ENCODE measurements at regions not wholly inside any gene's neighbourhood (a gene's known extent, or its start where the extent isn't known, plus 50 kb on each side); places are given as distances from the start of the nearest gene placed in this dataset.

DNA sequence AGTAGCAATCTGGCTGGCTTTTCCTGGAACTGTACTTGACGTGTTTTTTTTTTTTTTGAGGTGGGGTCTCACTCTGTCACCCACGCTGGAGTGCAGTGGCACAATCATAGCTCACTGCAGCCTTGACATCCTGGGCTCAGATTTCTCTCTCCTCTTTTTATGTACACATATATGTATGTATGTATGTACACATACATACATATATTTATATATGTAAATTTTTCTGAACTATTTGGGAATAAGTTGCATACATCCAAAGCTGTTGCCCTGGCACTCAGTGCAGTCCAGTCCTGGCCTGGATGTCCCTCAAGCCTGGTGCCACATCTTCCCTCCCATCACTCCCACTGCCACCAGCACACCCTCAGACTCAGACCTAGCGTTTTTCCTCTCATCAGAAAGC lies 89.0 kb upstream of the SHISA3 start:
- TF ChIP-seq, protein P1, sequence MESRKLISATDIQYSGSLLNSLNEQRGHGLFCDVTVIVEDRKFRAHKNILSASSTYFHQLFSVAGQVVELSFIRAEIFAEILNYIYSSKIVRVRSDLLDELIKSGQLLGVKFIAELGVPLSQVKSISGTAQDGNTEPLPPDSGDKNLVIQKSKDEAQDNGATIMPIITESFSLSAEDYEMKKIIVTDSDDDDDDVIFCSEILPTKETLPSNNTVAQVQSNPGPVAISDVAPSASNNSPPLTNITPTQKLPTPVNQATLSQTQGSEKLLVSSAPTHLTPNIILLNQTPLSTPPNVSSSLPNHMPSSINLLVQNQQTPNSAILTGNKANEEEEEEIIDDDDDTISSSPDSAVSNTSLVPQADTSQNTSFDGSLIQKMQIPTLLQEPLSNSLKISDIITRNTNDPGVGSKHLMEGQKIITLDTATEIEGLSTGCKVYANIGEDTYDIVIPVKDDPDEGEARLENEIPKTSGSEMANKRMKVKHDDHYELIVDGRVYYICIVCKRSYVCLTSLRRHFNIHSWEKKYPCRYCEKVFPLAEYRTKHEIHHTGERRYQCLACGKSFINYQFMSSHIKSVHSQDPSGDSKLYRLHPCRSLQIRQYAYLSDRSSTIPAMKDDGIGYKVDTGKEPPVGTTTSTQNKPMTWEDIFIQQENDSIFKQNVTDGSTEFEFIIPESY (IDR thresholded peaks at IDR 0.05; ENCODE audit: extremely low read depth, insufficient replicate concordance, low read length), result no peak
- TF ChIP-seq JUND (IDR thresholded peaks at IDR 0.05), result no peak
- TF ChIP-seq FOSL1 (IDR thresholded peaks at IDR 0.05; ENCODE audit: low read depth), result no peak
- TF ChIP-seq ZNF274 (IDR thresholded peaks at IDR 0.05; ENCODE audit: low read depth, low read length), result no peak
- TF ChIP-seq SRF (IDR thresholded peaks at IDR 0.05; ENCODE audit: low read depth), result no peak
- TF ChIP-seq POLR2A (IDR thresholded peaks at IDR 0.05; ENCODE audit: borderline replicate concordance, extremely low read depth, insufficient read depth, insufficient read length), result no peak
- TF ChIP-seq, protein P2, sequence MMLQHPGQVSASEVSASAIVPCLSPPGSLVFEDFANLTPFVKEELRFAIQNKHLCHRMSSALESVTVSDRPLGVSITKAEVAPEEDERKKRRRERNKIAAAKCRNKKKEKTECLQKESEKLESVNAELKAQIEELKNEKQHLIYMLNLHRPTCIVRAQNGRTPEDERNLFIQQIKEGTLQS (IDR thresholded peaks at IDR 0.05), result no peak
- TF ChIP-seq CBX3 (IDR thresholded peaks at IDR 0.05; ENCODE audit: low read depth), result no peak
- TF ChIP-seq, protein P3, sequence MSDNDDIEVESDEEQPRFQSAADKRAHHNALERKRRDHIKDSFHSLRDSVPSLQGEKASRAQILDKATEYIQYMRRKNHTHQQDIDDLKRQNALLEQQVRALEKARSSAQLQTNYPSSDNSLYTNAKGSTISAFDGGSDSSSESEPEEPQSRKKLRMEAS (IDR thresholded peaks at IDR 0.05), result no peak
- no peak for TF ChIP-seq EZH2 (IDR thresholded peaks at IDR 0.05)
- TF ChIP-seq, protein P4, sequence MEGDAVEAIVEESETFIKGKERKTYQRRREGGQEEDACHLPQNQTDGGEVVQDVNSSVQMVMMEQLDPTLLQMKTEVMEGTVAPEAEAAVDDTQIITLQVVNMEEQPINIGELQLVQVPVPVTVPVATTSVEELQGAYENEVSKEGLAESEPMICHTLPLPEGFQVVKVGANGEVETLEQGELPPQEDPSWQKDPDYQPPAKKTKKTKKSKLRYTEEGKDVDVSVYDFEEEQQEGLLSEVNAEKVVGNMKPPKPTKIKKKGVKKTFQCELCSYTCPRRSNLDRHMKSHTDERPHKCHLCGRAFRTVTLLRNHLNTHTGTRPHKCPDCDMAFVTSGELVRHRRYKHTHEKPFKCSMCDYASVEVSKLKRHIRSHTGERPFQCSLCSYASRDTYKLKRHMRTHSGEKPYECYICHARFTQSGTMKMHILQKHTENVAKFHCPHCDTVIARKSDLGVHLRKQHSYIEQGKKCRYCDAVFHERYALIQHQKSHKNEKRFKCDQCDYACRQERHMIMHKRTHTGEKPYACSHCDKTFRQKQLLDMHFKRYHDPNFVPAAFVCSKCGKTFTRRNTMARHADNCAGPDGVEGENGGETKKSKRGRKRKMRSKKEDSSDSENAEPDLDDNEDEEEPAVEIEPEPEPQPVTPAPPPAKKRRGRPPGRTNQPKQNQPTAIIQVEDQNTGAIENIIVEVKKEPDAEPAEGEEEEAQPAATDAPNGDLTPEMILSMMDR (IDR thresholded peaks at IDR 0.05 in 2 of 3, conservative IDR thresholded peaks at IDR 0.05 in 1 of 3; ENCODE audit: borderline replicate concordance in 1 of 3, insufficient read depth in 1 of 3, low read depth in 2 of 3, low read length in 2 of 3), result no peak
- TF ChIP-seq EZH2phosphoT487 (IDR thresholded peaks at IDR 0.05; ENCODE audit: borderline replicate concordance), result no peak
- TF ChIP-seq YY1 (IDR thresholded peaks at IDR 0.05; ENCODE audit: extremely low read depth, insufficient replicate concordance, low read depth, low read length), result no peak
- TF ChIP-seq SP1 (IDR thresholded peaks at IDR 0.05; ENCODE audit: low read depth), result no peak
- TF ChIP-seq CEBPB (IDR thresholded peaks at IDR 0.05; ENCODE audit: low read depth), result no peak
- intact Hi-C loops (cut with micrococcal nuclease), result no loop called here
- H3K4me3 ChIP-seq (replicated peaks in 1 of 2; ENCODE audit: low read depth in 1 of 2, low read length in 2 of 2), result no peak overlapping the region
- H2AFZ ChIP-seq (ENCODE audit: low read depth, low read length, poor library complexity, severe bottlenecking), result no peak overlapping the region
- BruUV-seq (replicated peaks), result no TSS peak
- H3K4me1 ChIP-seq (ENCODE audit: control insufficient read depth in 1 of 2, insufficient read depth in 2 of 2, low read length in 2 of 2), result peaks cover 0 to 3% of the 10 kb centered on the region in 2 experiments; a peak in 1 of 4 replicates
- no peaks in the 10 kb centered on the region for H3K36me3 ChIP-seq (ENCODE audit: control insufficient read depth in 1 of 2, insufficient read depth in 2 of 2, low read length in 2 of 2)
- CTCF ChIA-PET, result no interaction called here
- H3K79me2 ChIP-seq (ENCODE audit: insufficient read depth, low read length), result no peaks in the 10 kb centered on the region
- POLR2A ChIA-PET, result no interaction called here
- H3K4me2 ChIP-seq (ENCODE audit: low read length), result no peak overlapping the region
- H4K20me1 ChIP-seq (ENCODE audit: insufficient read depth), result no peaks in the 10 kb centered on the region
- H3K27ac ChIP-seq (ENCODE audit: low read depth, low read length), result no peak overlapping the region
- RAD21 ChIA-PET (ENCODE audit: low non-redundant PET in 1 of 2, low total read pairs in 2 of 2, uncharacterized antibody in 2 of 2, unreplicated experiment in 2 of 2), result no interaction called here
- H3K9ac ChIP-seq (ENCODE audit: low read length), result no peak overlapping the region
- ATAC-seq, result no peak
- no peaks in the 10 kb centered on the region for H3K9me2 ChIP-seq (ENCODE audit: insufficient read depth)
- no peaks in the 10 kb centered on the region for H3K9me3 ChIP-seq (ENCODE audit: control insufficient read depth in 1 of 2, insufficient read depth in 1 of 2, low read depth in 1 of 2, low read length in 2 of 2)
- no peaks in the 10 kb centered on the region for H3K27me3 ChIP-seq (ENCODE audit: insufficient read depth, low read length)
- no peak for DNase-seq (ENCODE audit: low read depth, low spot score)

All from HCT116 (cell line).